HL-60 (cell line): ENCODE measurements at regions not wholly inside any gene's neighbourhood (a gene's known extent, or its start where the extent isn't known, plus 50 kb on each side); places are given as distances from the start of the nearest gene placed in this dataset.

ENCODE experiments used
- SPI1 ChIP-seq: IDR thresholded peaks from 2 replicates; pipeline ENCODE4 v1.6.1; 2012; ENCODE audit warnings: low read depth, mild to moderate bottlenecking, borderline replicate concordance
- TF ChIP-seq, protein P1 (sequence below): IDR thresholded peaks from one replicate; pipeline ENCODE4 v1.5.1; 2011; ENCODE audit warnings: low read length, control low read depth, inconsistent platforms; ENCODE audit not compliant: insufficient read depth
- TF ChIP-seq, protein P2 (sequence below): IDR thresholded peaks from 2 replicates; pipeline ENCODE4 v1.6.1; 2012; ENCODE audit warnings: low read depth; ENCODE audit not compliant: insufficient replicate concordance

DNA sequence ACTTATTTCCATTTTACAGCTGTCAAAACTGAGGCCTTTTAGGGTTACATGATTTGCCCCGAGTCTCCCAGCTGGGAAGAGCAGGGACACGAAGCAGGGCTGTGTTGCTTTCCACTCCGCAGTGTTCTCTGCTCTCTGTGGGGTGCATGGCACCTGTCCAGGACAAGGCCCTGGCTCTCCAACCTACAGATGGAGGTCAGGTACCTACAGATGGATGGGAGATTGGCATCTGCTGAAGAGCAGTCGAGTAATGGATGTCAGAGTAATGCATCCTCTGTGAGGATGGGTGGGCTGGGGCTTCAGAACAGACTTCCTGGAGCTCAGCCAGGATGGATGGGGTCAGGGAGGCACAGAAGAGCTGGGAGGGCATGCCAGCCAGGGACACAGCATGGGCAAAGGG, 85.0 kb downstream of the EMX2 start:
- TF ChIP-seq, protein P1, sequence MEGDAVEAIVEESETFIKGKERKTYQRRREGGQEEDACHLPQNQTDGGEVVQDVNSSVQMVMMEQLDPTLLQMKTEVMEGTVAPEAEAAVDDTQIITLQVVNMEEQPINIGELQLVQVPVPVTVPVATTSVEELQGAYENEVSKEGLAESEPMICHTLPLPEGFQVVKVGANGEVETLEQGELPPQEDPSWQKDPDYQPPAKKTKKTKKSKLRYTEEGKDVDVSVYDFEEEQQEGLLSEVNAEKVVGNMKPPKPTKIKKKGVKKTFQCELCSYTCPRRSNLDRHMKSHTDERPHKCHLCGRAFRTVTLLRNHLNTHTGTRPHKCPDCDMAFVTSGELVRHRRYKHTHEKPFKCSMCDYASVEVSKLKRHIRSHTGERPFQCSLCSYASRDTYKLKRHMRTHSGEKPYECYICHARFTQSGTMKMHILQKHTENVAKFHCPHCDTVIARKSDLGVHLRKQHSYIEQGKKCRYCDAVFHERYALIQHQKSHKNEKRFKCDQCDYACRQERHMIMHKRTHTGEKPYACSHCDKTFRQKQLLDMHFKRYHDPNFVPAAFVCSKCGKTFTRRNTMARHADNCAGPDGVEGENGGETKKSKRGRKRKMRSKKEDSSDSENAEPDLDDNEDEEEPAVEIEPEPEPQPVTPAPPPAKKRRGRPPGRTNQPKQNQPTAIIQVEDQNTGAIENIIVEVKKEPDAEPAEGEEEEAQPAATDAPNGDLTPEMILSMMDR = no peak
- no peak for TF ChIP-seq SPI1
- TF ChIP-seq, protein P2, sequence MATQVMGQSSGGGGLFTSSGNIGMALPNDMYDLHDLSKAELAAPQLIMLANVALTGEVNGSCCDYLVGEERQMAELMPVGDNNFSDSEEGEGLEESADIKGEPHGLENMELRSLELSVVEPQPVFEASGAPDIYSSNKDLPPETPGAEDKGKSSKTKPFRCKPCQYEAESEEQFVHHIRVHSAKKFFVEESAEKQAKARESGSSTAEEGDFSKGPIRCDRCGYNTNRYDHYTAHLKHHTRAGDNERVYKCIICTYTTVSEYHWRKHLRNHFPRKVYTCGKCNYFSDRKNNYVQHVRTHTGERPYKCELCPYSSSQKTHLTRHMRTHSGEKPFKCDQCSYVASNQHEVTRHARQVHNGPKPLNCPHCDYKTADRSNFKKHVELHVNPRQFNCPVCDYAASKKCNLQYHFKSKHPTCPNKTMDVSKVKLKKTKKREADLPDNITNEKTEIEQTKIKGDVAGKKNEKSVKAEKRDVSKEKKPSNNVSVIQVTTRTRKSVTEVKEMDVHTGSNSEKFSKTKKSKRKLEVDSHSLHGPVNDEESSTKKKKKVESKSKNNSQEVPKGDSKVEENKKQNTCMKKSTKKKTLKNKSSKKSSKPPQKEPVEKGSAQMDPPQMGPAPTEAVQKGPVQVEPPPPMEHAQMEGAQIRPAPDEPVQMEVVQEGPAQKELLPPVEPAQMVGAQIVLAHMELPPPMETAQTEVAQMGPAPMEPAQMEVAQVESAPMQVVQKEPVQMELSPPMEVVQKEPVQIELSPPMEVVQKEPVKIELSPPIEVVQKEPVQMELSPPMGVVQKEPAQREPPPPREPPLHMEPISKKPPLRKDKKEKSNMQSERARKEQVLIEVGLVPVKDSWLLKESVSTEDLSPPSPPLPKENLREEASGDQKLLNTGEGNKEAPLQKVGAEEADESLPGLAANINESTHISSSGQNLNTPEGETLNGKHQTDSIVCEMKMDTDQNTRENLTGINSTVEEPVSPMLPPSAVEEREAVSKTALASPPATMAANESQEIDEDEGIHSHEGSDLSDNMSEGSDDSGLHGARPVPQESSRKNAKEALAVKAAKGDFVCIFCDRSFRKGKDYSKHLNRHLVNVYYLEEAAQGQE = no peak
